ENCODE measurements at regions not wholly inside any gene's neighbourhood (a gene's known extent, or its start where the extent isn't known, plus 50 kb on each side); places are given as distances from the start of the nearest gene placed in this dataset.

DNA sequence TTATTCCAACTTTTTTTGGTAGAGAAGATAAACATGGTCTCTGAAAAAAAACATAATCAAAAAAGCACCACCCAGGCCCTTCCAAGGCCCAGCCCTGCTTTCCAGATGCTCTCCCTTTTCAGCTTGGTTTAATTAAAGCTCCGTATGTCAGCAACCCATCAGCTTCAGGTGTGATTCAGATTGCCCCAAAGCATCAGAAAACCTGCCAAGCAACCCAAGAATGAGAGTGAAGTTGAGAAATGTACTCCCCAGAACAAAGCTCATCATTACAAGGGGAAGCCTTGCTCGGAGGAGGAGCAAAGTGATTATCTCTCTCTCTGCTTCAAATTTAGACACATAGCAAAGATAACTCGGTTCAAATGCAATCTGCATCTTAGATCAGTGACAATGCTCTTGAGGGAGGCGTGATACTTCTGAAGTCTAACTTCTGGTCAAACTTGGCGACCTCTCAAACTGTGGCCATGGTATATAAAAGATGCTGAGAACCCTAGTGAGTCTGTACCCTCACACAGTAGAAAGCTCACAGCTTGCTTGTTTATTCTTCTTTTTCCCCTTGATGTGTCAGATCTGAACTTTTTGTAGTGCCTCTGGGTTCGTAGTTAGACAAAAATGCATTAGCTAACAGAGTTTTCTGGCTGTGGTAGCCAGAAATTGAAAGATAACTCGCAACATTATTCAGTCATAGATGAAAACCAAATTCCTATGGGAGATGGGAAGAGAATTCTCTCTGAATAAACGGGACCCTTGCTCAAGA lies 63.3 kb upstream of the ZC3H11B start:
- H3K27me3 ChIP-seq (ENCODE audit: insufficient read depth, low read depth, severe bottlenecking) = no peaks in the 10 kb centered on the region
- H3K27ac ChIP-seq = no peak overlapping the region
- no peak for DNase-seq
- H3K9me3 ChIP-seq (ENCODE audit: severe bottlenecking) = peaks cover 2% of the 10 kb centered on the region
- H3K4me3 ChIP-seq (ENCODE audit: low read depth, low read length) = no peak overlapping the region
- TF ChIP-seq, protein P1, sequence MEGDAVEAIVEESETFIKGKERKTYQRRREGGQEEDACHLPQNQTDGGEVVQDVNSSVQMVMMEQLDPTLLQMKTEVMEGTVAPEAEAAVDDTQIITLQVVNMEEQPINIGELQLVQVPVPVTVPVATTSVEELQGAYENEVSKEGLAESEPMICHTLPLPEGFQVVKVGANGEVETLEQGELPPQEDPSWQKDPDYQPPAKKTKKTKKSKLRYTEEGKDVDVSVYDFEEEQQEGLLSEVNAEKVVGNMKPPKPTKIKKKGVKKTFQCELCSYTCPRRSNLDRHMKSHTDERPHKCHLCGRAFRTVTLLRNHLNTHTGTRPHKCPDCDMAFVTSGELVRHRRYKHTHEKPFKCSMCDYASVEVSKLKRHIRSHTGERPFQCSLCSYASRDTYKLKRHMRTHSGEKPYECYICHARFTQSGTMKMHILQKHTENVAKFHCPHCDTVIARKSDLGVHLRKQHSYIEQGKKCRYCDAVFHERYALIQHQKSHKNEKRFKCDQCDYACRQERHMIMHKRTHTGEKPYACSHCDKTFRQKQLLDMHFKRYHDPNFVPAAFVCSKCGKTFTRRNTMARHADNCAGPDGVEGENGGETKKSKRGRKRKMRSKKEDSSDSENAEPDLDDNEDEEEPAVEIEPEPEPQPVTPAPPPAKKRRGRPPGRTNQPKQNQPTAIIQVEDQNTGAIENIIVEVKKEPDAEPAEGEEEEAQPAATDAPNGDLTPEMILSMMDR (IDR thresholded peaks at IDR 0.05; ENCODE audit: low read depth, low read length) = no peak
- no peaks in the 10 kb centered on the region for H3K36me3 ChIP-seq

DNA sequence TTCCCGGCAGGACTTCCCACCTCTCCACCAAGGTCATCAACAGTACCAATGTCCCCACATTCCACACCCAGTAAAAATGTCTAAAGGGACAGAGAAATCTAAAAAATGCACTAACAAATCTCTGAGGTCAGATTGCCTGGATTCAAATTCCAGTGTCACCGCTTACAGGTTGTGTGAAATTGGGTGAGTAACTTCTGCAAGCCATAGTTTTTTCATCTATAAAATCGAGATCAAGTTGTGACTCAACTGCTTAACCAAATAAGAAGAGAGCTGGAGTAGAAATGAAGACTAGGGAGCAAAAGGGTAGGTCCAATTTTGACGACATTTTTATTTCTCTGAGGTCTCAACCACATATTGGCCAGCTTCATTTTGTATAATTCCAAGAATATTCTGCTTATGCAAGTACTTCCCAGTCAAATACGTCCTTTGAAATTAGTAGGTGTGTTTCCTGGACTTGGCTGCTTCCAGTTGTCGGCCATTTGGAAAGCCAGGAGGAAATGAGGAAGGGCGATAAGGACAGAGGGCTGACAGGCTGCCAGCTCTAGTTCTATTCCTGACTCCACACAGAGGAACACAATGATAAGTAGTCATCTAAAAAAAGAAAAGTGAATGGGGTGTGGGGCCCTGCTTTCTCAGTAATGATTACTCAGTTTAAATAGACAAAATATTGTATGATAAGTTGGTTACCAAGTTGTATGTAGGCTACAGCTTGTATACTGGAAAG lies 57.7 kb upstream of the ZC3H11B start:
- Histone ChIP-seq H3K27ac (no peak overlapping the region), H3K9me3 (ENCODE audit: severe bottlenecking) (peaks cover 2% of the 10 kb centered on the region), H3K4me3 (ENCODE audit: low read depth, low read length) (no peak overlapping the region), H3K36me3 (no peaks in the 10 kb centered on the region), H3K27me3 (ENCODE audit: insufficient read depth, low read depth, severe bottlenecking) (no peaks in the 10 kb centered on the region)
- TF ChIP-seq, protein P1 (IDR thresholded peaks at IDR 0.05; ENCODE audit: low read depth, low read length) = no peak
- no peak for DNase-seq

DNA sequence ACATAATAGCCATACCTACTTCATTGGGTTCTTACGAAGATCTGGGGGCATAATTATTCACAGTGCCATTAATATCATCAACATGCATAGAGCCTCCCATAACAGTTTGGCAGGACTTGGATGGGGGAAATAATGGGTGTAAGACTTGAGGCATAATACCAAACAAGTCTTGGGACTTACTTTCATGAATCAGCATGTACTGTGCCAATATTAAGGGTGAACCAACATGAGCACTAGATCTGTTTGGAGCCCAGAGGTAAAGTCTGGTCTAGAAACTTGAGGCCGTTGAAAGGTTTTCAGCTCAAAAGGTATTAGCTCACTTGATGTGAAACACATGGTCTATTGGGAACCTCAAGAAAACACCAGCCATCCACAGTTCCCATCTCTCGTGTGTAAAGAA lies 56.7 kb upstream of the ZC3H11B start:
- DNase-seq = no peak
- peaks cover 2% of the 10 kb centered on the region for H3K9me3 ChIP-seq (ENCODE audit: severe bottlenecking)
- no peaks in the 10 kb centered on the region for H3K27me3 ChIP-seq (ENCODE audit: insufficient read depth, low read depth, severe bottlenecking)
- no peak overlapping the region for H3K27ac ChIP-seq
- no peak overlapping the region for H3K4me3 ChIP-seq (ENCODE audit: low read depth, low read length)
- TF ChIP-seq, protein P1 (IDR thresholded peaks at IDR 0.05; ENCODE audit: low read depth, low read length) = no peak
- no peaks in the 10 kb centered on the region for H3K36me3 ChIP-seq

DNA sequence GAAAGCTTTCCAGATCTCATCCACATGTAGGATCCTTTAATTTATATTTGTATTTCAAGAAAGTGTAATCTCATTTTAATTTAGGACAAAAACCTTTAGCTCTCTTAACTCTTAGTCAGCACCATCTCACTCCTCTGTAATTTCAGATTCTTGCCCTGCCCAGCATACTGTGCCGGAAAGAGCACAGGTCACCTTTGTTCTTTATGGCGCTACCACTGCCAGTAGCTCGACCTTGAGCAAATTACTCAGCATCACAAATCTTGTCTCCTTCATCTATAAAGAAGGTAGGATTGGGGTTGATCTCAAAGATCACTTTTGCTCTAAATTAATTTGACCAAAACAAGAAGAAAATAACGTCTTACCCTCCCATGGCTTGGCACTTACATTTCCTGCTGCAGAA lies 56.1 kb upstream of the ZC3H11B start:
- TF ChIP-seq, protein P1 (IDR thresholded peaks at IDR 0.05; ENCODE audit: low read depth, low read length) = no peak
- Histone ChIP-seq H3K4me3 (ENCODE audit: low read depth, low read length) (no peak overlapping the region), H3K27me3 (ENCODE audit: insufficient read depth, low read depth, severe bottlenecking) (no peaks in the 10 kb centered on the region), H3K27ac (no peak overlapping the region), H3K36me3 (no peaks in the 10 kb centered on the region), H3K9me3 (ENCODE audit: severe bottlenecking) (peaks cover 2% of the 10 kb centered on the region)
- no peak for DNase-seq

DNA sequence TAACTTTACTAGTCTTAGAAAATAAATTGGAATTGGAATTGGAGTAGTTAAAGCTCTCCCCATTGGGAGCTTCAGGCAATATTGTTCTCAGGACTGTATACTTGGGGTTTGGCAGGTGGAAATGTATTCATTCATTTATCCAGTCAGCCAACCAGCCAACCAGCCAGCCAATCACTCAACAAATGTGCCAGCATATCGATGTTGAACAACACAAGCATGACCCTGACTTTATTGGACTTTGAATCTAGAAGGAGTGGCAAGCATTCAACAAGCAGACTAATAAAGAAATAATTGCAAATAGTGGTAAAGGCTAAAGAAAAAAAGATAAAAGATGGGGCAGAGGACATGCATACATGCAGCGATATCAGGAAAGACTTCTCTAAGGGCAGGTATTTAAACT lies 55.5 kb upstream of the ZC3H11B start:
- TF ChIP-seq, protein P1 (IDR thresholded peaks at IDR 0.05; ENCODE audit: low read depth, low read length) = no peak
- DNase-seq = no peak

More for the DNA sequence above, 55.5 kb upstream of the ZC3H11B start:
- Histone ChIP-seq H3K27ac (no peak overlapping the region), H3K9me3 (ENCODE audit: severe bottlenecking) (peaks cover under 1% of the 10 kb centered on the region), H3K27me3 (ENCODE audit: insufficient read depth, low read depth, severe bottlenecking) (no peaks in the 10 kb centered on the region), H3K36me3 (no peaks in the 10 kb centered on the region), H3K4me3 (ENCODE audit: low read depth, low read length) (no peak overlapping the region)

All from WERI-Rb-1 (cell line).